Astrocyte (in vitro differentiated cells and primary cell): ENCODE measurements at regions not wholly inside any gene's neighbourhood (a gene's known extent, or its start where the extent isn't known, plus 50 kb on each side); places are given as distances from the start of the nearest gene placed in this dataset.

ENCODE experiments used
- DNase-seq: peaks from one replicate; pipeline ENCODE4 v3.0.0-alpha.2; 2010; ENCODE audit warnings: low read depth
- FAIRE-seq: peaks from 2 replicates; lab custom pipeline; 2011; peaks lifted over from hg19 to GRCh38; lab: Jason Lieb, UNC
- H2AFZ ChIP-seq: 2 replicates; pipeline ENCODE4 v1.6.0; 2012; ENCODE audit warnings: low read depth, low read length, inconsistent platforms
- H3K27ac ChIP-seq: 2 replicates; pipeline ENCODE4 v1.5.1; 2011; ENCODE audit warnings: low read depth, low read length, inconsistent platforms
- H3K27me3 ChIP-seq: 2 replicates; pipeline ENCODE4 v1.6.0; 2011; ENCODE audit warnings: low read length, inconsistent platforms; ENCODE audit not compliant: insufficient read depth
- H3K36me3 ChIP-seq: 2 replicates; pipeline ENCODE4 v1.5.1; 2011; ENCODE audit warnings: low read length, inconsistent platforms; ENCODE audit not compliant: insufficient read depth
- H3K4me1 ChIP-seq: 2 replicates; pipeline ENCODE4 v1.5.1; 2011; ENCODE audit warnings: low read length, inconsistent platforms; ENCODE audit not compliant: insufficient read depth
- H3K4me2 ChIP-seq: 2 replicates; pipeline ENCODE4 v1.6.0; 2012; ENCODE audit warnings: low read length, inconsistent platforms
- H3K4me3 ChIP-seq: 2 replicates; pipeline ENCODE4 v1.5.1; 2011; ENCODE audit warnings: low read depth, mild to moderate bottlenecking, low read length, inconsistent platforms; ENCODE audit not compliant: insufficient read depth
- H3K79me2 ChIP-seq: 2 replicates; pipeline ENCODE4 v1.6.0; 2012; ENCODE audit warnings: mild to moderate bottlenecking, low read length, inconsistent platforms; ENCODE audit not compliant: insufficient read depth
- H3K9ac ChIP-seq: 2 replicates; pipeline ENCODE4 v1.6.0; 2012; ENCODE audit warnings: mild to moderate bottlenecking, low read length, inconsistent platforms
- H3K9me3 ChIP-seq: 2 replicates; pipeline ENCODE4 v1.5.1; 2012; ENCODE audit warnings: low read depth, mild to moderate bottlenecking, low read length, inconsistent platforms; ENCODE audit not compliant: insufficient read depth
- H4K20me1 ChIP-seq: 2 replicates; pipeline ENCODE4 v1.6.0; 2012; ENCODE audit warnings: low read length, inconsistent platforms; ENCODE audit not compliant: insufficient read depth
- H3K27ac Mint-ChIP-seq: one replicate; pipeline ENCODE4 v1.8.0; 2021; ENCODE audit warnings: mild to moderate bottlenecking, mixed read lengths; ENCODE audit not compliant: unreplicated experiment
- H3K27me3 Mint-ChIP-seq: one replicate; pipeline ENCODE4 v1.8.0; 2021; ENCODE audit warnings: low read depth, mixed read lengths; ENCODE audit not compliant: unreplicated experiment
- H3K36me3 Mint-ChIP-seq: one replicate; pipeline ENCODE4 v1.8.0; 2021; ENCODE audit warnings: low read depth, mixed read lengths; ENCODE audit not compliant: unreplicated experiment
- H3K4me1 Mint-ChIP-seq: one replicate; pipeline ENCODE4 v1.8.0; 2021; ENCODE audit warnings: low read depth, mixed read lengths; ENCODE audit not compliant: unreplicated experiment
- H3K4me3 Mint-ChIP-seq: one replicate; pipeline ENCODE4 v1.8.0; 2021; ENCODE audit warnings: mild to moderate bottlenecking, moderate library complexity, mixed read lengths; ENCODE audit not compliant: unreplicated experiment
- H3K9me3 Mint-ChIP-seq: one replicate; pipeline ENCODE4 v1.8.0; 2021; ENCODE audit warnings: mild to moderate bottlenecking, mixed read lengths; ENCODE audit not compliant: unreplicated experiment
- EZH2 ChIP-seq: IDR thresholded peaks from 2 replicates; pipeline ENCODE4 v1.6.1; 2012; ENCODE audit warnings: mild to moderate bottlenecking, low read length, inconsistent platforms; ENCODE audit not compliant: insufficient read depth
- TF ChIP-seq, protein P1 (sequence below): IDR thresholded peaks from 2 replicates; pipeline ENCODE4 v1.5.1; 2011; ENCODE audit warnings: low read depth, mild to moderate bottlenecking, inconsistent platforms, low read length, moderate library complexity; ENCODE audit not compliant: insufficient read depth

DNA sequence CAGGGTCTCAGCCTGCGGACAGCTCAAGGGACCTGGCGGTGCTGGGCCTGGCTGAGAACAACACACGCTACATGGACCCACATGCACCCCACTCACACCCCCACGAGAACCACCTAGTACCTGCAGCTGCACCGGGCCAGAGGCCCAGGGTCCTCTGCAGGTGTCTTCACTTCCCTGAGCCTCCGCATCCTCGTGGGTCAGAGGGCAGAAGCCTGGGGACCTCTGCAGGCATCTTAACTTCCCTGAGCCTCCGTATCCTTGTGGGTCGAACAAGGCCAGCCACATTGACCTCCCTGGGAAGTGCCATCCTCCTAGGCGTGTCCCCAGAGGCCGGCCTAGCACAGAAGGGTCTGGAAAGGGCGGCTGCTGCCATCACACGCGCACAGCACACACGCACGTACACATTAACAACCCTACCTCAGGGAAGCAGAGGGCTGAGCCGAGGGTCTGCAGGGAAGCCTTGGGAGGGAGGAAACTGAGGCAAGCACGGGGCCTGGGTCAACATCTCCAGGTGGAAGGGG is 62.5 kb upstream of the HPCAL1 start:
- H3K4me3 Mint-ChIP-seq, result no peak overlapping the region
- H3K9me3 Mint-ChIP-seq, result no peaks in the 10 kb centered on the region
- Histone ChIP-seq H3K36me3 (no peaks in the 10 kb centered on the region), H3K4me2 (no peak overlapping the region), H3K4me1 (peaks cover 2% of the 10 kb centered on the region), H3K9me3 (no peaks in the 10 kb centered on the region), H3K27ac (no peak overlapping the region), H3K9ac (no peak overlapping the region), H4K20me1 (no peaks in the 10 kb centered on the region), H3K4me3 (no peak overlapping the region), H3K79me2 (no peaks in the 10 kb centered on the region), H2AFZ (no peak overlapping the region), H3K27me3 (no peaks in the 10 kb centered on the region)
- TF ChIP-seq, protein P1, sequence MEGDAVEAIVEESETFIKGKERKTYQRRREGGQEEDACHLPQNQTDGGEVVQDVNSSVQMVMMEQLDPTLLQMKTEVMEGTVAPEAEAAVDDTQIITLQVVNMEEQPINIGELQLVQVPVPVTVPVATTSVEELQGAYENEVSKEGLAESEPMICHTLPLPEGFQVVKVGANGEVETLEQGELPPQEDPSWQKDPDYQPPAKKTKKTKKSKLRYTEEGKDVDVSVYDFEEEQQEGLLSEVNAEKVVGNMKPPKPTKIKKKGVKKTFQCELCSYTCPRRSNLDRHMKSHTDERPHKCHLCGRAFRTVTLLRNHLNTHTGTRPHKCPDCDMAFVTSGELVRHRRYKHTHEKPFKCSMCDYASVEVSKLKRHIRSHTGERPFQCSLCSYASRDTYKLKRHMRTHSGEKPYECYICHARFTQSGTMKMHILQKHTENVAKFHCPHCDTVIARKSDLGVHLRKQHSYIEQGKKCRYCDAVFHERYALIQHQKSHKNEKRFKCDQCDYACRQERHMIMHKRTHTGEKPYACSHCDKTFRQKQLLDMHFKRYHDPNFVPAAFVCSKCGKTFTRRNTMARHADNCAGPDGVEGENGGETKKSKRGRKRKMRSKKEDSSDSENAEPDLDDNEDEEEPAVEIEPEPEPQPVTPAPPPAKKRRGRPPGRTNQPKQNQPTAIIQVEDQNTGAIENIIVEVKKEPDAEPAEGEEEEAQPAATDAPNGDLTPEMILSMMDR, result no peak
- TF ChIP-seq EZH2, result no peak
- H3K4me1 Mint-ChIP-seq, result no peaks in the 10 kb centered on the region
- peaks cover 26% of the 10 kb centered on the region for H3K27me3 Mint-ChIP-seq
- no peak overlapping the region for H3K27ac Mint-ChIP-seq
- H3K36me3 Mint-ChIP-seq, result no peaks in the 10 kb centered on the region
- FAIRE-seq (no peak), DNase-seq (no peak)

DNA sequence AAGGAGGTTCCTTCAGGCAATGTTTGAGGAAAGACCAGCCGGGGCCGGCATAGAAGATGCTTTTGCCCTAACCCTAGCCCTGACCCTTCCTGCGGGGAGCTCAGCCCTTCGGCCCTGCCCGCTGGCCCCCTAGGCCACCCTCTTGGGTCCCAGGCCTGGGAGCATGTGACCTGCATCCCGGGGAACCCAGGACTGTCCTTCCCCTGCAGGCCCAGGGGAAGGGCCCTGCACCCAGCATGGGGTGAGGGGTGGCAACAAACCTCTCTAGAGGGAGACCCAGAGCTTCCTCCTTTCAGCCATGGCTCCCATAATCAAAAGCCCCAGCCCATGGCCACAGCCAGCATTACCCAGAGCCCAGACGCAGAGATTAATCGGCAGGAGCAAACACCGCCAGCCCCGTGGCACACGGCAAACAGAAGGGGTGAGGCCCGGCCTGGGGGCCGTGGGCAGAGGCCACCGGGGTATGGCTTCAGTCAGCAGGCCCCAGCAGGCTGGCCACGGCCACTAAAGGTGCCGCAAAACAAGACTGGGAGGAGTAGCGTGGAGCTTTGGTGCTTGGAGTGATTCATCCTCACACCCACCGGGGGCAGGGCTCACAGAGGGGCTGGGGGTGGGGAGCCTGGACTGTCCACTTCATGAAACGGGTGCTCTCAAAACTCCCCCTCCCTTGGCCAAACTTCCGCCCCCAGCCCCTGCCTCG is 61.6 kb upstream of the HPCAL1 start:
- no peaks in the 10 kb centered on the region for H3K4me1 Mint-ChIP-seq
- H3K4me2 ChIP-seq, result no peak overlapping the region
- H3K27ac Mint-ChIP-seq, result no peak overlapping the region

More for the DNA sequence above, 61.6 kb upstream of the HPCAL1 start:
- H4K20me1 ChIP-seq, result no peaks in the 10 kb centered on the region
- no peak overlapping the region for H2AFZ ChIP-seq
- no peaks in the 10 kb centered on the region for H3K4me1 ChIP-seq
- TF ChIP-seq EZH2, result no peak
- TF ChIP-seq, protein P1, result no peak
- DNase-seq (no peak), FAIRE-seq (no peak)
- no peak overlapping the region for H3K4me3 ChIP-seq
- H3K79me2 ChIP-seq, result no peaks in the 10 kb centered on the region
- H3K36me3 ChIP-seq, result no peaks in the 10 kb centered on the region
- Mint-ChIP-seq H3K9me3 (no peaks in the 10 kb centered on the region), H3K4me3 (no peak overlapping the region), H3K27me3 (peaks cover 22% of the 10 kb centered on the region), H3K36me3 (no peaks in the 10 kb centered on the region)
- H3K27me3 ChIP-seq, result peaks cover 2% of the 10 kb centered on the region
- H3K9me3 ChIP-seq, result no peaks in the 10 kb centered on the region
- no peak overlapping the region for H3K9ac ChIP-seq
- no peak overlapping the region for H3K27ac ChIP-seq
